B cell (primary cell): ENCODE measurements at regions not wholly inside any gene's neighbourhood (a gene's known extent, or its start where the extent isn't known, plus 50 kb on each side); places are given as distances from the start of the nearest gene placed in this dataset.
"Not testable (repeated sequence)": the region's sequence is repeated elsewhere in the genome, so short reads cannot be mapped to it uniquely, and the experiment has no call there.

Source experiments
- CTCF ChIP-seq: fragments of 200-600 bp; IDR thresholded peaks from one replicate; pipeline ENCODE4 v1.8.0; 2022; ENCODE audit warnings: antibody characterized with exemption, mild to moderate bottlenecking
- EZH2 ChIP-seq: IDR thresholded peaks from 2 replicates; pipeline ENCODE4 v1.6.1; 2012; ENCODE audit warnings: borderline replicate concordance, low read depth, mild to moderate bottlenecking, moderate library complexity, low read length; ENCODE audit not compliant: insufficient read depth, poor library complexity, severe bottlenecking

- not testable (repeated sequence) for TF ChIP-seq CTCF, EZH2
Measured at GRCh38 chr10:52505341-52505740, 191.3 kb downstream of the DKK1 start.
